GM12892 (cell line): ENCODE measurements at regions not wholly inside any gene's neighbourhood (a gene's known extent, or its start where the extent isn't known, plus 50 kb on each side); places are given as distances from the start of the nearest gene placed in this dataset.

ENCODE experiments used
- POLR2A ChIP-seq: IDR thresholded peaks from 2 replicates; pipeline ENCODE4 v1.6.1; 2011; ENCODE audit warnings: low read depth, low read length, control low read depth
- TAF1 ChIP-seq: IDR thresholded peaks from 2 replicates; pipeline ENCODE4 v1.6.1; 2011; ENCODE audit warnings: low read depth, mild to moderate bottlenecking, control low read depth, low read length, borderline replicate concordance

GRCh38 chr1:17907999-17908398 is 152.9 kb downstream of the ACTL8 start:
- TF ChIP-seq POLR2A, result no peak
- TF ChIP-seq TAF1, result no peak
